ENCODE measurements at regions not wholly inside any gene's neighbourhood (a gene's known extent, or its start where the extent isn't known, plus 50 kb on each side); places are given as distances from the start of the nearest gene placed in this dataset.

DNA sequence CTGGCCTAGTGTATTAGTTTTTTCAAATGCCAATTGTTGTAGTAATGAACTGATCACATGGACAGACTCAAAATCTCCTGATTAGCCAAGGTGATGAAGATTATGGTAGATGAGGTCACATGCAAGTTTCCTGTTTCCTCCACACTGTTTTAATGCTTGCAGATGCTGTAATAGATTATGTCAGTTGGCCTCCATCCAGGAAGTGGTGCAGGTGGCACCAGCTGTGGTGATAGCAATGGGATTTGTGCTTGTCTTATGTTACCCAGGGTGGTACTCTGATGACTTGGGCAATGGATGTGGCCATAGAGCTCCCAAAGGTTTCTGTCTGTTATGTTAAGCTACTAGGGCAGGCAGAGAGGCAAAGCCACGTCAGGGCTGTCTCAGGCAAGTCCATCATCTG lies 332.9 kb upstream of the DDX18 start:
- H3K4me3 ChIP-seq (ENCODE audit: low read depth, poor library complexity, severe bottlenecking): no peak overlapping the region
- DNase-seq (ENCODE audit: low spot score in 2 of 2): no peak
- intact Hi-C loops (cut with DNase I; ENCODE audit: low total_unique reads): no loop called here
- 33 to 54% methylated on average over 1 of the region's 1 CpG for WGBS, 2 donors
- TF ChIP-seq, protein P1, sequence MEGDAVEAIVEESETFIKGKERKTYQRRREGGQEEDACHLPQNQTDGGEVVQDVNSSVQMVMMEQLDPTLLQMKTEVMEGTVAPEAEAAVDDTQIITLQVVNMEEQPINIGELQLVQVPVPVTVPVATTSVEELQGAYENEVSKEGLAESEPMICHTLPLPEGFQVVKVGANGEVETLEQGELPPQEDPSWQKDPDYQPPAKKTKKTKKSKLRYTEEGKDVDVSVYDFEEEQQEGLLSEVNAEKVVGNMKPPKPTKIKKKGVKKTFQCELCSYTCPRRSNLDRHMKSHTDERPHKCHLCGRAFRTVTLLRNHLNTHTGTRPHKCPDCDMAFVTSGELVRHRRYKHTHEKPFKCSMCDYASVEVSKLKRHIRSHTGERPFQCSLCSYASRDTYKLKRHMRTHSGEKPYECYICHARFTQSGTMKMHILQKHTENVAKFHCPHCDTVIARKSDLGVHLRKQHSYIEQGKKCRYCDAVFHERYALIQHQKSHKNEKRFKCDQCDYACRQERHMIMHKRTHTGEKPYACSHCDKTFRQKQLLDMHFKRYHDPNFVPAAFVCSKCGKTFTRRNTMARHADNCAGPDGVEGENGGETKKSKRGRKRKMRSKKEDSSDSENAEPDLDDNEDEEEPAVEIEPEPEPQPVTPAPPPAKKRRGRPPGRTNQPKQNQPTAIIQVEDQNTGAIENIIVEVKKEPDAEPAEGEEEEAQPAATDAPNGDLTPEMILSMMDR (IDR thresholded peaks at IDR 0.05): no peak
- TF ChIP-seq POLR2A (IDR thresholded peaks at IDR 0.05): no peak

DNA sequence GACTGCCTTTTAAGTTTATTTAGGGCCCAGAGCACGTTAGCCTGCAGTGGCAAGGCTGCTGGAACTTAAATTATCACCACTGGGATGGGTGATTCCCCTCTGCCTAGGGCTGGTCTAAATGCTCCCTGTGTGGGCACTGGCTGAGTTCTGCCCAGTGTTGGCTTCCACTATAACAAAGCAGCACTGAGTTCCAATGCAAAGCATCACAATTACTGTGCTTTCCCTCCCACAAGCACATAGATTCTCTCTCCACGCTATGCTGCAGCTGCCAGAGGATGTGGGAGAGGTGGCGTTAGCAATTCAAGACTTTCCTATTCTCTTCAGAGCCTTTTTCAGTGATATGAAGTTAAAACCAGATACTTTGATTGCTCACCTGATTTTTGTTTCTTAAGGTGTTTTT lies 328.9 kb upstream of the DDX18 start:
- 60 to 61% methylated on average over 3 of the region's 3 CpGs for WGBS, 2 donors
- TF ChIP-seq, protein P1 (IDR thresholded peaks at IDR 0.05): no peak
- TF ChIP-seq POLR2A (IDR thresholded peaks at IDR 0.05): no peak
- intact Hi-C loops (cut with DNase I; ENCODE audit: low total_unique reads): no loop called here
- DNase-seq (ENCODE audit: low spot score in 2 of 2): no peak
- H3K4me3 ChIP-seq (ENCODE audit: low read depth, poor library complexity, severe bottlenecking): no peak overlapping the region

DNA sequence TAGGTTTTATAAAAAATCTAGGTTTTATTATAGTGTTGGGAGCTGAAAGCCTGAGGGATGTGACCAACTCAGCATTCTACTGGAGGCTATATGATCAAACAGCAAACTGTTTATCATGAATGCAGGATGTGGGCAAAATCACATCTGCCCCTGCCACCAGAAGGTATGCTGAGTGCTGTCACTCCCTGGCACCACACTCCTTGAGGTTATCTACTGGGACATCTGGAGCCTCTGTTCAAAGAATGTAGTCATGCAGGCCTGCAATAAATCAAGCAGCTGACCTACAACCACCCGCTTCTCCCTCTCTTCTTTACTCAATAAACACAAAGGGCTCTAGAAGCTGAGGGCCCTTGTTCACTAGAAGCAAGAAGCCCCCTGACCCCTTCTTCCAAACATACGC lies 328.4 kb upstream of the DDX18 start:
- intact Hi-C loops (cut with DNase I; ENCODE audit: low total_unique reads): no loop called here
- TF ChIP-seq POLR2A (IDR thresholded peaks at IDR 0.05): no peak
- TF ChIP-seq, protein P1 (IDR thresholded peaks at IDR 0.05): no peak
- no peak overlapping the region for H3K4me3 ChIP-seq (ENCODE audit: low read depth, poor library complexity, severe bottlenecking)
- 80 to 81% methylated on average over 2 of the region's 2 CpGs for WGBS, 2 donors
- no peak for DNase-seq (ENCODE audit: low spot score in 2 of 2)

DNA sequence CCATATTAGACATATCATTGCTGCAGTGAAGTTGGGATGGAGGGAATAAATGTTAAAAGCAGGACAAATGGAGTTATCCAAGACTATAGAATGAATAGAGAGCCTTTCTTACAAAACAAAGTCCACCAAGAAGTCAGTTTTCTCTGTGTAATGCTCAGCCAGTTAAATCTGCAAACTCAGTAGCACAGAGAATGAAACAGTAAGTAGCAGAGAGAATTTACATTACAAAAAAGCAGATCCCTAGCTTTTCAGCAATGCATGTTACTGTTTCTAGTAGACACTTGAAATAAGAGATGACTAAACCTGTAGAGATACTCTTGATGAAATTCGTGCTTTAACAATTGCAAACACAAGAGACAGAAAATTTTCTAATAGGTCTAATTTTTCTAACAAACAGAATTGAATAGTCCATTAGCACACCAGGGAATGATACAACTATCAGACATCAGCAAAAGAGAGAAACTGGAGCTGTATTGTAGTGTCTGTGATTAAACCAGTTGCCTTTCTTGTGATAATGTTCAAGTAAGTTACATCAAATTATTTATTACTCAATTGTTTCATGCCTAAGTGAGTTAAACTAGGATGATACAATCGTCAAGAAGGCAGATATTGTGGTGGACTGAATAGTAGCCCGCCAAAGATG lies 322.2 kb upstream of the DDX18 start:
- TF ChIP-seq, protein P1 (IDR thresholded peaks at IDR 0.05): no peak
- no peak for TF ChIP-seq POLR2A (IDR thresholded peaks at IDR 0.05)
- DNase-seq (ENCODE audit: low spot score in 2 of 2): no peak
- 92 to 94% methylated on average over 3 of the region's 3 CpGs for WGBS, 2 donors
- H3K4me3 ChIP-seq (ENCODE audit: low read depth, poor library complexity, severe bottlenecking): no peak overlapping the region
- intact Hi-C loops (cut with DNase I; ENCODE audit: low total_unique reads): no loop called here

DNA sequence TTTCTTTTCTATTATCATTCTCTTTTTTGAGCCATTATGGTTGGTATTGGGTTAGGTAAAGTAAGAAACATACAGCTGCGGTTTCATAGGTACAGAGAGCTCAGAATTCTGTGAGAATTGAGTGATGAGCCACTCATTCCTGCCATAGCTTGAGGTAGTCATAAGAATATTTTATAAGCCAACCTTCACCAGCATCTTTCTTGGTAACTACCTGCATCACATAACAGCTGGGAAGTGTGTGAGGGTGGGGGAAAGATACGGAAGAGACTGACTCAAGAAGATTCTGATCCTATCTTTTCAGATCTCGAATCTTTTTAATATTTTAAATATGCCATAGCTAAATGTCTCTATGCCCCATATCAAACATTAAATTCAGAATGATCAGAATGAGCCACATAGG lies 313.8 kb upstream of the DDX18 start:
- no peak for DNase-seq (ENCODE audit: low spot score in 2 of 2)
- 84 to 85% methylated on average over 3 of the region's 3 CpGs for WGBS, 2 donors
- intact Hi-C loops (cut with DNase I; ENCODE audit: low total_unique reads): no loop called here
- TF ChIP-seq, protein P1 (IDR thresholded peaks at IDR 0.05): no peak
- TF ChIP-seq POLR2A (IDR thresholded peaks at IDR 0.05): no peak
- no peak overlapping the region for H3K4me3 ChIP-seq (ENCODE audit: low read depth, poor library complexity, severe bottlenecking)

DNA sequence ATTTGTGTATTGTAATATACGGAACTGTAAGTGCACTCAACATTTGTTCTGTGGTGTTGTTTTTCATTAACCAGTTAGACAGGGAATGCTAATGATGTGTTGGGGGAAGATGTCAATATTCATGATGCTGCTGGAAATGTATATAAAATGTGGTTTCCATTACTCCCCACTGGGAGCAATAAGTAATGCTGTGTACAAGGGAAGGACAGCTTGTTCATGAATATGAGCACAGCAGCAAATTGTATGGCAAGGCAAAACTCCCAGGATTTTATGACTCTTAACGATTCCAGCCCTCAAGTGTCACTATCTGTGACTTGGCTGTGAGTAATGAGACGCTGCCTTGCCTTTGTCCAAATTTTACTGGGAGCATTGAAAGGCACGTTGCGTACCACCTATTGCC lies 312.4 kb upstream of the DDX18 start:
- no peak overlapping the region for H3K4me3 ChIP-seq (ENCODE audit: low read depth, poor library complexity, severe bottlenecking)
- TF ChIP-seq, protein P1 (IDR thresholded peaks at IDR 0.05): no peak
- no peak for TF ChIP-seq POLR2A (IDR thresholded peaks at IDR 0.05)
- intact Hi-C loops (cut with DNase I; ENCODE audit: low total_unique reads): no loop called here
- no peak for DNase-seq (ENCODE audit: low spot score in 2 of 2)
- 31 to 38% methylated on average over 5 of the region's 5 CpGs for WGBS, 2 donors

Measured in lower leg skin (tissue), 4 donors.